ENCODE measurements at regions not wholly inside any gene's neighbourhood (a gene's known extent, or its start where the extent isn't known, plus 50 kb on each side); places are given as distances from the start of the nearest gene placed in this dataset.

- H3K27ac ChIP-seq = no peak overlapping the region
- H3K79me2 ChIP-seq (ENCODE audit: low read depth) = no peaks in the 10 kb centered on the region
- H3K9ac ChIP-seq = no peak overlapping the region
- DNase-seq (ENCODE audit: low spot score) = no peak
- no peak overlapping the region for H3K4me3 ChIP-seq
- H3K27ac Mint-ChIP-seq = no peak overlapping the region
- no peaks in the 10 kb centered on the region for H3K9me3 ChIP-seq (ENCODE audit: low read depth)
- no peak overlapping the region for H3K4me3 Mint-ChIP-seq
- H3F3A ChIP-seq (ENCODE audit: low read depth) = no peaks in the 10 kb centered on the region
- no peaks in the 10 kb centered on the region for H3K36me3 Mint-ChIP-seq
- peaks cover 14% of the 10 kb centered on the region for H3K27me3 Mint-ChIP-seq (ENCODE audit: insufficient read depth, low read depth)
- peaks cover 8% of the 10 kb centered on the region for H3K9me3 Mint-ChIP-seq
- no peak overlapping the region for H2AFZ ChIP-seq (replicated peaks)
- TF ChIP-seq EZH2 (IDR thresholded peaks at IDR 0.05) (no peak), EZH2phosphoT487 (IDR thresholded peaks at IDR 0.05) (no peak), CTCF (IDR thresholded peaks at IDR 0.05) (no peak)
- no peaks in the 10 kb centered on the region for H3K4me1 ChIP-seq
- no peaks in the 10 kb centered on the region for H4K20me1 ChIP-seq (ENCODE audit: low read depth)
- H3K4me2 ChIP-seq = no peak overlapping the region
- H3K27me3 ChIP-seq = no peaks in the 10 kb centered on the region
- H3K36me3 ChIP-seq = no peaks in the 10 kb centered on the region
- peaks cover 2% of the 10 kb centered on the region for H3K4me1 Mint-ChIP-seq
Measured at GRCh38 chr15:99502661-99503060, 63.1 kb upstream of the MEF2A start.

- no peaks in the 10 kb centered on the region for H3F3A ChIP-seq (ENCODE audit: low read depth)
- Mint-ChIP-seq H3K4me3 (no peak overlapping the region), H3K36me3 (no peaks in the 10 kb centered on the region), H3K9me3 (peaks cover 4% of the 10 kb centered on the region), H3K27ac (no peak overlapping the region), H3K4me1 (peaks cover 2% of the 10 kb centered on the region), H3K27me3 (ENCODE audit: insufficient read depth, low read depth) (peaks cover 14% of the 10 kb centered on the region)
- no peak for TF ChIP-seq CTCF (IDR thresholded peaks at IDR 0.05)
- TF ChIP-seq EZH2 (IDR thresholded peaks at IDR 0.05) = no peak
- no peak for TF ChIP-seq EZH2phosphoT487 (IDR thresholded peaks at IDR 0.05)
- H3K4me3 ChIP-seq = no peak overlapping the region
- no peaks in the 10 kb centered on the region for H3K4me1 ChIP-seq
- H3K9ac ChIP-seq = no peak overlapping the region
- H3K27me3 ChIP-seq = no peaks in the 10 kb centered on the region
- H3K79me2 ChIP-seq (ENCODE audit: low read depth) = no peaks in the 10 kb centered on the region
- H3K4me2 ChIP-seq = no peak overlapping the region
- no peak for DNase-seq (ENCODE audit: low spot score)
- H3K36me3 ChIP-seq = no peaks in the 10 kb centered on the region
- H3K9me3 ChIP-seq (ENCODE audit: low read depth) = no peaks in the 10 kb centered on the region
- H3K27ac ChIP-seq = no peak overlapping the region
- H2AFZ ChIP-seq (replicated peaks) = no peak overlapping the region
- no peaks in the 10 kb centered on the region for H4K20me1 ChIP-seq (ENCODE audit: low read depth)
Measured at GRCh38 chr15:99503411-99503810, 62.4 kb upstream of the MEF2A start.

- H3K9ac ChIP-seq = no peak overlapping the region
- Mint-ChIP-seq H3K27me3 (ENCODE audit: insufficient read depth, low read depth) (peaks cover 14% of the 10 kb centered on the region), H3K4me3 (no peak overlapping the region), H3K9me3 (no peaks in the 10 kb centered on the region), H3K36me3 (no peaks in the 10 kb centered on the region), H3K27ac (no peak overlapping the region), H3K4me1 (peaks cover 2% of the 10 kb centered on the region)
- no peak overlapping the region for H3K27ac ChIP-seq
- no peaks in the 10 kb centered on the region for H4K20me1 ChIP-seq (ENCODE audit: low read depth)
- no peak overlapping the region for H3K4me2 ChIP-seq
- no peak overlapping the region for H2AFZ ChIP-seq (replicated peaks)
- H3K9me3 ChIP-seq (ENCODE audit: low read depth) = no peaks in the 10 kb centered on the region
- no peaks in the 10 kb centered on the region for H3K27me3 ChIP-seq
- no peak for TF ChIP-seq CTCF (IDR thresholded peaks at IDR 0.05)
- H3K79me2 ChIP-seq (ENCODE audit: low read depth) = no peaks in the 10 kb centered on the region
- DNase-seq (ENCODE audit: low spot score) = no peak
- H3K36me3 ChIP-seq = no peaks in the 10 kb centered on the region
- H3K4me3 ChIP-seq = no peak overlapping the region
- H3K4me1 ChIP-seq = no peaks in the 10 kb centered on the region
- H3F3A ChIP-seq (ENCODE audit: low read depth) = no peaks in the 10 kb centered on the region
Measured at GRCh38 chr15:99504071-99504822, 61.5 kb upstream of the MEF2A start.

Measured in neural progenitor cell (in vitro differentiated cells).